Keratinocyte (primary cell): ENCODE measurements at regions not wholly inside any gene's neighbourhood (a gene's known extent, or its start where the extent isn't known, plus 50 kb on each side); places are given as distances from the start of the nearest gene placed in this dataset.

Experiments used
- DNase-seq: peaks from one replicate; pipeline ENCODE4 v3.0.0-alpha.2; 2011; ENCODE audit warnings: low read depth, missing footprints, low spot score
- FAIRE-seq: peaks from 2 replicates; lab custom pipeline; 2011; peaks lifted over from hg19 to GRCh38; lab: Jason Lieb, UNC
- H2AFZ ChIP-seq: 2 replicates; pipeline ENCODE4 v1.6.0; 2012; ENCODE audit warnings: low read length, control low read depth, inconsistent platforms; ENCODE audit not compliant: control insufficient read depth
- H3K27ac ChIP-seq: 2 replicates; pipeline ENCODE4 v1.5.1; 2011; ENCODE audit warnings: low read length; ENCODE audit not compliant: control insufficient read depth, insufficient read depth
- H3K27me3 ChIP-seq: 3 replicates; pipeline ENCODE4 v1.6.0; 2011; ENCODE audit warnings: low read length; ENCODE audit not compliant: control insufficient read depth, insufficient read depth; ENCODE audit errors: extremely low read depth
- H3K36me3 ChIP-seq, 2 experiments: 2 replicates in 1 of 2; 3 replicates in 1 of 2; pipeline ENCODE4 v1.5.1; 2011; ENCODE audit warnings: low read length in 2 of 2, mild to moderate bottlenecking in 1 of 2; ENCODE audit not compliant: control insufficient read depth in 2 of 2, insufficient read depth in 2 of 2; ENCODE audit errors: extremely low read depth in 1 of 2
- H3K4me1 ChIP-seq: 3 replicates; pipeline ENCODE4 v1.5.1; 2011; ENCODE audit warnings: low read length; ENCODE audit not compliant: control insufficient read depth, insufficient read depth; ENCODE audit errors: extremely low read depth
- H3K4me2 ChIP-seq: 3 replicates; pipeline ENCODE4 v1.6.0; 2011; ENCODE audit warnings: low read depth, low read length; ENCODE audit not compliant: control insufficient read depth, insufficient read depth; ENCODE audit errors: extremely low read depth
- H3K4me3 ChIP-seq, 3 experiments: fragments of 200-600 bp in 1 of 3; sonication (generic) in 1 of 3; 2 replicates in 2 of 3; 3 replicates in 1 of 3; pipeline ENCODE4 v1.5.1; 2011 to 2016; ENCODE audit warnings: low read length in 3 of 3, mild to moderate bottlenecking in 3 of 3, control low read depth in 2 of 3, inconsistent platforms in 1 of 3, low read depth in 1 of 3, mixed read lengths in 1 of 3, mixed run types in 1 of 3, moderate library complexity in 1 of 3; ENCODE audit not compliant: control insufficient read depth in 2 of 3, insufficient read depth in 2 of 3; ENCODE audit errors: extremely low read depth in 1 of 3
- H3K79me2 ChIP-seq: 2 replicates; pipeline ENCODE4 v1.6.0; 2012; ENCODE audit warnings: low read length; ENCODE audit not compliant: control insufficient read depth, insufficient read depth
- H3K9ac ChIP-seq: 3 replicates; pipeline ENCODE4 v1.6.0; 2011; ENCODE audit warnings: low read length; ENCODE audit not compliant: control insufficient read depth, insufficient read depth; ENCODE audit errors: extremely low read depth
- H3K9me1 ChIP-seq: 3 replicates; pipeline ENCODE4 v1.6.0; 2011; ENCODE audit warnings: low read length; ENCODE audit not compliant: control insufficient read depth, insufficient read depth; ENCODE audit errors: extremely low read depth
- H3K9me3 ChIP-seq: 2 replicates; pipeline ENCODE4 v1.5.1; 2012; ENCODE audit warnings: low read depth, low read length; ENCODE audit not compliant: control insufficient read depth
- H4K20me1 ChIP-seq: 3 replicates; pipeline ENCODE4 v1.6.0; 2011; ENCODE audit warnings: low read length; ENCODE audit not compliant: control insufficient read depth, insufficient read depth; ENCODE audit errors: extremely low read depth
- CTCF ChIP-seq, 3 experiments: IDR thresholded peaks in 1 of 3; conservative IDR thresholded peaks in 1 of 3; optimal IDR thresholded peaks in 1 of 3; 2 replicates in 2 of 3; 3 replicates in 1 of 3; pipeline versions ENCODE3 to v1.5.1; 2011; ENCODE audit warnings: low read length in 3 of 3, mild to moderate bottlenecking in 3 of 3, moderate library complexity in 2 of 3, control low read depth in 1 of 3, inconsistent platforms in 1 of 3; ENCODE audit not compliant: insufficient read depth in 2 of 3; ENCODE audit errors: extremely low read depth in 1 of 3
- EZH2 ChIP-seq: IDR thresholded peaks from one replicate; pipeline ENCODE4 v1.6.1; 2012; ENCODE audit warnings: inconsistent platforms, mild to moderate bottlenecking, low read length, moderate library complexity
- dilution Hi-C: fragments of 300-500 bp; cut with MboI; formaldehyde crosslinking; loops from one replicate; pipeline ENCODE4 v1.7.0; 2020; ENCODE audit warnings: low sequenced_read_pairs; ENCODE audit not compliant: extremely low pct_ligation_motif_present

DNA sequence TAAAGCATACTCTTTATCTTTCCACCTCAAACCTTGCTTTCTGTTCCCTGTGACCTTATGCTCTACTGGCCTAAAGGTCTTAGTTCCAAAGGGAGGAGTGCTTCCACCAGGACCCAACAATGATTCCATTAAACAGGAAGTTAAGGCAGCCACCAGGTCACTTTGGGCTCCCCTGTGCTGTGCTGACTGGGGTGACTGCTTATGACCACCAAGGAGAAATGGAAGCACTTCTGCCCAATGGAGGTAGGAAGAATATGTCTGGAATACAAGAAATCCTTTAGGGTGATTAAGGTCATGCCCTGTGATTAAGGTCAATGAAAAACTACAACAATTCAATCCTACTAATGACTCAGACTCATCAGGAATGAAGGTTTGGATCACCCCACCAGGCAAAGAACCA lies 233.8 kb upstream of the CDH11 start:
- Histone ChIP-seq H3K4me2 (no peak overlapping the region), H2AFZ (no peak overlapping the region), H4K20me1 (no peaks in the 10 kb centered on the region), H3K9me1 (no peaks in the 10 kb centered on the region), H3K36me3 (no peaks in the 10 kb centered on the region), H3K79me2 (no peaks in the 10 kb centered on the region), H3K9ac (no peak overlapping the region), H3K27ac (no peak overlapping the region), H3K9me3 (no peaks in the 10 kb centered on the region), H3K4me1 (no peaks in the 10 kb centered on the region), H3K4me3 (no peak overlapping the region), H3K27me3 (no peaks in the 10 kb centered on the region)
- no peak for DNase-seq
- TF ChIP-seq CTCF (optimal IDR thresholded peaks at IDR 0.05 in 1 of 3, IDR thresholded peaks at IDR 0.05 in 1 of 3, conservative IDR thresholded peaks at IDR 0.05 in 1 of 3; ENCODE audit: extremely low read depth in 1 of 3, insufficient read depth in 2 of 3, low read length in 3 of 3) (no peak), EZH2 (no peak)
- no peak for FAIRE-seq
- dilution Hi-C loops: no loop called here

DNA sequence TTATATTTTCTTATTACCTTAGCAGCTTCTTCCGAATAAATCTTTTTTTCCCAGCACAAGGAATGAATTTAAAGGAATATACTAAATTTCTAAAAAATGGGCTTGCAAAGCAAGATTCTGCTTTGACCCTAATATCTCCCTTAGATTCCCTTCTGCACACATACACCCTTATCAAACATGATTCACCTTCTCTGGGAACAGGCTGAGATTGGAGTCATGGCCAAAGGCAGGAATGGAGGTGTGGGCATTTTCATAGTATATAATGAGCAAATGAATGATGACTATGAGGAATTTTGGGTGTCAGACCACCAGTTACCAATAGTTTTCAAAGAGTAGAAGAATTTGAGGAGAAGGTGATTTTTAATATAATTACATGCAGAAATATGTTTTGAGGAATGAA lies 231.3 kb upstream of the CDH11 start:
- no peak overlapping the region for H3K4me2 ChIP-seq
- no peaks in the 10 kb centered on the region for H3K4me1 ChIP-seq
- H2AFZ ChIP-seq: no peak overlapping the region
- DNase-seq (no peak), FAIRE-seq (no peak)
- H3K27me3 ChIP-seq: no peaks in the 10 kb centered on the region
- dilution Hi-C loops: no loop called here
- no peak overlapping the region for H3K9ac ChIP-seq
- no peak overlapping the region for H3K4me3 ChIP-seq
- H3K9me1 ChIP-seq: no peaks in the 10 kb centered on the region
- no peaks in the 10 kb centered on the region for H3K79me2 ChIP-seq
- H4K20me1 ChIP-seq: no peaks in the 10 kb centered on the region
- no peak overlapping the region for H3K27ac ChIP-seq
- TF ChIP-seq EZH2 (no peak), CTCF (optimal IDR thresholded peaks at IDR 0.05 in 1 of 3, IDR thresholded peaks at IDR 0.05 in 1 of 3, conservative IDR thresholded peaks at IDR 0.05 in 1 of 3; ENCODE audit: extremely low read depth in 1 of 3, insufficient read depth in 2 of 3, low read length in 3 of 3) (no peak)
- no peaks in the 10 kb centered on the region for H3K36me3 ChIP-seq
- no peaks in the 10 kb centered on the region for H3K9me3 ChIP-seq
